Spleen (tissue), 11 donors: ENCODE measurements at regions not wholly inside any gene's neighbourhood (a gene's known extent, or its start where the extent isn't known, plus 50 kb on each side); places are given as distances from the start of the nearest gene placed in this dataset.

Experiments
- DNase-seq: peaks from one replicate; pipeline ENCODE4 v3.0.0-alpha.2; 2020
- H3K27ac ChIP-seq, 8 donors: fragments of 200-600 bp; sonication (generic) in 7 of 8; 1 replicate in 4 of 8; 2 replicates in 4 of 8; pipeline versions ENCODE4 v1.5.0 to v1.8.0; 2016 to 2021; ENCODE audit warnings: inconsistent platforms in 4 of 8, mild to moderate bottlenecking in 4 of 8, moderate library complexity in 1 of 8
- H3K27me3 ChIP-seq, 7 donors: fragments of 200-600 bp; sonication (generic) in 6 of 7; replicated peaks in 1 of 7; 1 replicate in 4 of 7; 2 replicates in 3 of 7; pipeline versions ENCODE4 v1.5.0 to v1.8.0; 2016 to 2021; ENCODE audit warnings: inconsistent platforms in 3 of 7, mild to moderate bottlenecking in 1 of 7
- H3K36me3 ChIP-seq, 6 donors: fragments of 200-600 bp; sonication (generic) in 5 of 6; 1 replicate in 4 of 6; 2 replicates in 2 of 6; pipeline versions ENCODE4 v1.5.0 to v1.8.0; 2016 to 2021; ENCODE audit warnings: inconsistent platforms in 2 of 6
- H3K4me1 ChIP-seq, 6 donors: fragments of 200-600 bp; sonication (generic) in 5 of 6; 1 replicate in 3 of 6; 2 replicates in 3 of 6; pipeline versions ENCODE4 v1.5.0 to v1.8.0; 2016 to 2021; ENCODE audit warnings: inconsistent platforms in 3 of 6
- H3K4me3 ChIP-seq, 8 donors: fragments of 200-600 bp; sonication (generic) in 7 of 8; 1 replicate in 4 of 8; 2 replicates in 4 of 8; pipeline versions ENCODE4 v1.5.0 to v1.8.0; 2016 to 2021; ENCODE audit warnings: inconsistent platforms in 4 of 8, mild to moderate bottlenecking in 4 of 8, moderate library complexity in 2 of 8
- H3K9me3 ChIP-seq, 8 donors: fragments of 200-600 bp; sonication (generic) in 7 of 8; 1 replicate in 4 of 8; 2 replicates in 4 of 8; pipeline versions ENCODE4 v1.5.0 to v1.8.0; 2016 to 2021; ENCODE audit warnings: inconsistent platforms in 4 of 8
- CTCF ChIP-seq, 11 experiments: fragments of 200-600 bp in 7 of 11; fragments of 450-650 bp in 4 of 11; sonication (generic) in 4 of 11; IDR thresholded peaks in 8 of 11; conservative IDR thresholded peaks in 3 of 11; 1 replicate in 7 of 11; 2 replicates in 4 of 11; pipeline versions ENCODE4 v1.4.0 to v1.8.0; 2016 to 2021; ENCODE audit warnings: antibody characterized with exemption in 11 of 11, inconsistent platforms in 4 of 11, mild to moderate bottlenecking in 1 of 11
- POLR2A ChIP-seq, 3 donors: fragments of 450-650 bp; IDR thresholded peaks; one replicate each; pipeline ENCODE4 v1.5.1; 2017; ENCODE audit warnings: antibody characterized with exemption in 3 of 3, mild to moderate bottlenecking in 1 of 3
- POLR2AphosphoS5 ChIP-seq, 3 donors: sonication (generic); formaldehyde crosslinking; IDR thresholded peaks; one replicate each; pipeline ENCODE4 v1.5.1; 2017; ENCODE audit warnings: antibody characterized with exemption in 3 of 3
- WGBS, 5 donors: extraction: QIAGEN DNeasy Blood & Tissue Kit in 3 of 5; methylation state at CpG; one replicate each; pipeline versions ENCODE4 v1.1.5 to v1.1.7; 2013 to 2018; 5-methylcytosine and 5-hydroxymethylcytosine counted together
- intact Hi-C: fragments of 100-400 bp; cut with DNase I; formaldehyde crosslinking; loops from one replicate; pipeline ENCODE4 v1.15.0; 2023; ENCODE audit warnings: low total_unique reads
- donor health status: healthy with polysubstance abuse.
- donor health status: DM: no; HTN: no; CAD: no; lungs with moderate emphysema.
- donor health status: DM: no; HTN: no; CAD: no.
- donor health status: Bipolar disorder and iron deficiency.
- donor health status: healthy.
- donor health status: DM: no; HTN: no; CAD: no.
- donor health status: DM: yes; HTN: yes; CAD: no.

GRCh38 chr1:83615370-83615769, 383.6 kb downstream of the TTLL7 start:
- no peak overlapping the region for H3K4me3 ChIP-seq
- no peaks in the 10 kb centered on the region for H3K27me3 ChIP-seq
- no peak for DNase-seq
- H3K4me1 ChIP-seq = no peaks in the 10 kb centered on the region
- 83 to 98% (median 91%) methylated on average over 2 of the region's 2 CpGs for WGBS, 5 donors
- intact Hi-C loops = no loop called here
- H3K27ac ChIP-seq = no peak overlapping the region
- no peaks in the 10 kb centered on the region for H3K36me3 ChIP-seq
- TF ChIP-seq POLR2AphosphoS5 (IDR thresholded peaks at IDR 0.05) (no peak), POLR2A (IDR thresholded peaks at IDR 0.05) (no peak), CTCF (IDR thresholded peaks at IDR 0.05 in 8 of 11, conservative IDR thresholded peaks at IDR 0.05 in 3 of 11) (no peak)
- H3K9me3 ChIP-seq = no peaks in the 10 kb centered on the region

GRCh38 chr1:83606416-83606955, 392.4 kb downstream of the TTLL7 start:
- 79 to 90% (median 82%) methylated on average over 4 of the region's 4 CpGs for WGBS, 5 donors
- Histone ChIP-seq H3K4me3 (no peak overlapping the region), H3K27ac (no peak overlapping the region), H3K27me3 (no peaks in the 10 kb centered on the region), H3K9me3 (peaks cover 0 to 18% (median 11%) of the 10 kb centered on the region in 8 donors), H3K36me3 (no peaks in the 10 kb centered on the region), H3K4me1 (no peaks in the 10 kb centered on the region)
- DNase-seq = no peak
- no peak for TF ChIP-seq CTCF (IDR thresholded peaks at IDR 0.05 in 8 of 11, conservative IDR thresholded peaks at IDR 0.05 in 3 of 11)
- no peak for TF ChIP-seq POLR2A (IDR thresholded peaks at IDR 0.05)
- TF ChIP-seq POLR2AphosphoS5 (IDR thresholded peaks at IDR 0.05) = no peak
- intact Hi-C loops = no loop called here

- no peak for DNase-seq
- no peaks in the 10 kb centered on the region for H3K36me3 ChIP-seq
- intact Hi-C loops = no loop called here
- TF ChIP-seq POLR2AphosphoS5 (IDR thresholded peaks at IDR 0.05) (no peak), POLR2A (IDR thresholded peaks at IDR 0.05) (no peak), CTCF (IDR thresholded peaks at IDR 0.05 in 8 of 11, conservative IDR thresholded peaks at IDR 0.05 in 3 of 11) (no peak)
- H3K27me3 ChIP-seq = no peaks in the 10 kb centered on the region
- H3K4me3 ChIP-seq = no peak overlapping the region
- H3K9me3 ChIP-seq = peaks cover 0 to 25% (median 13%) of the 10 kb centered on the region in 8 donors
- no peaks in the 10 kb centered on the region for H3K4me1 ChIP-seq
- 45 to 76% (median 58%) methylated on average over 1 of the region's 1 CpG for WGBS, 5 donors
- no peak overlapping the region for H3K27ac ChIP-seq
Observed at GRCh38 chr1:83596331-83596730, 402.6 kb downstream of the TTLL7 start.

GRCh38 chr1:83593073-83593472, 405.9 kb downstream of the TTLL7 start:
- Histone ChIP-seq H3K4me1 (no peaks in the 10 kb centered on the region), H3K4me3 (no peak overlapping the region), H3K9me3 (peaks cover 0 to 4% (median 0%) of the 10 kb centered on the region in 8 donors), H3K27me3 (no peaks in the 10 kb centered on the region), H3K27ac (no peak overlapping the region), H3K36me3 (no peaks in the 10 kb centered on the region)
- no peak for DNase-seq
- 86 to 100% (median 92%) methylated on average over 1 of the region's 1 CpG; no CpG with 5 or more reads in 1 of the 5 donors for WGBS, 5 donors
- TF ChIP-seq POLR2A (IDR thresholded peaks at IDR 0.05) = no peak
- no peak for TF ChIP-seq CTCF (IDR thresholded peaks at IDR 0.05 in 8 of 11, conservative IDR thresholded peaks at IDR 0.05 in 3 of 11)
- no peak for TF ChIP-seq POLR2AphosphoS5 (IDR thresholded peaks at IDR 0.05)
- intact Hi-C loops = no loop called here
